Uterus (tissue), 2 donors: ENCODE measurements at regions not wholly inside any gene's neighbourhood (a gene's known extent, or its start where the extent isn't known, plus 50 kb on each side); places are given as distances from the start of the nearest gene placed in this dataset.

Experiments used
- POLR2A ChIP-seq, 2 donors: fragments of 450-650 bp; IDR thresholded peaks; one replicate each; pipeline ENCODE4 v1.6.1; 2016; ENCODE audit warnings: antibody characterized with exemption in 2 of 2, mild to moderate bottlenecking in 1 of 2, moderate library complexity in 1 of 2
- TF ChIP-seq, protein P1 (sequence below), 4 experiments: fragments of 200-600 bp in 2 of 4; fragments of 450-650 bp in 2 of 4; sonication (generic) in 2 of 4; IDR thresholded peaks; one replicate each; pipeline ENCODE4 v1.5.1; 2016 to 2019; ENCODE audit warnings: antibody characterized with exemption in 4 of 4, mild to moderate bottlenecking in 2 of 4, moderate library complexity in 1 of 4

GRCh38 chr16:87086575-87086974 is 230.6 kb downstream of the C16orf95 start:
- no peak for TF ChIP-seq POLR2A (IDR thresholded peaks at IDR 0.05)
- TF ChIP-seq, protein P1, sequence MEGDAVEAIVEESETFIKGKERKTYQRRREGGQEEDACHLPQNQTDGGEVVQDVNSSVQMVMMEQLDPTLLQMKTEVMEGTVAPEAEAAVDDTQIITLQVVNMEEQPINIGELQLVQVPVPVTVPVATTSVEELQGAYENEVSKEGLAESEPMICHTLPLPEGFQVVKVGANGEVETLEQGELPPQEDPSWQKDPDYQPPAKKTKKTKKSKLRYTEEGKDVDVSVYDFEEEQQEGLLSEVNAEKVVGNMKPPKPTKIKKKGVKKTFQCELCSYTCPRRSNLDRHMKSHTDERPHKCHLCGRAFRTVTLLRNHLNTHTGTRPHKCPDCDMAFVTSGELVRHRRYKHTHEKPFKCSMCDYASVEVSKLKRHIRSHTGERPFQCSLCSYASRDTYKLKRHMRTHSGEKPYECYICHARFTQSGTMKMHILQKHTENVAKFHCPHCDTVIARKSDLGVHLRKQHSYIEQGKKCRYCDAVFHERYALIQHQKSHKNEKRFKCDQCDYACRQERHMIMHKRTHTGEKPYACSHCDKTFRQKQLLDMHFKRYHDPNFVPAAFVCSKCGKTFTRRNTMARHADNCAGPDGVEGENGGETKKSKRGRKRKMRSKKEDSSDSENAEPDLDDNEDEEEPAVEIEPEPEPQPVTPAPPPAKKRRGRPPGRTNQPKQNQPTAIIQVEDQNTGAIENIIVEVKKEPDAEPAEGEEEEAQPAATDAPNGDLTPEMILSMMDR (IDR thresholded peaks at IDR 0.05), result no peak
